ENCODE measurements at regions not wholly inside any gene's neighbourhood (a gene's known extent, or its start where the extent isn't known, plus 50 kb on each side); places are given as distances from the start of the nearest gene placed in this dataset.

DNA sequence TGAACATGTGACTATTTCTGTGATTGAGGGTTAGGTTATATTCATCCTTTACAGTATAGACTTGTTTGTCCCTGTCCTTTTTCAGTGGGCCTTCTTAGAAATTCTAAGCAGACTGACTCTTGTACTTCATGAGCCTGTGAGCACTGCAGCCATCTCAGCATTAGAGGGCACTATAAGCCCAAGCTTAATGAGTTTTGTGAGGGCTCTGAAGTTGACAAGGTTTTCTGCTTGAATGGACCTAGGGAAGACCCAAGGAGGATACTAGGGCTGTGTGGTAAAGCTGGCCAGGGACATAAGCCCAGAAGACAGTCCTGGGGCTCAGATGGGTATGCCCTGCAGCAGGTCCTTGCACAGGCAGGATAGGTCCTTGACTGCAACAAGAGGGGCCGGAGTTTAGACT, 126.5 kb downstream of the MRPS30 start:
- H3K27ac Mint-ChIP-seq (ENCODE audit: low read depth, unreplicated experiment), result no peak overlapping the region
- no peaks in the 10 kb centered on the region for H3K27me3 Mint-ChIP-seq (ENCODE audit: insufficient read depth, unreplicated experiment)
- TF ChIP-seq, protein P1, sequence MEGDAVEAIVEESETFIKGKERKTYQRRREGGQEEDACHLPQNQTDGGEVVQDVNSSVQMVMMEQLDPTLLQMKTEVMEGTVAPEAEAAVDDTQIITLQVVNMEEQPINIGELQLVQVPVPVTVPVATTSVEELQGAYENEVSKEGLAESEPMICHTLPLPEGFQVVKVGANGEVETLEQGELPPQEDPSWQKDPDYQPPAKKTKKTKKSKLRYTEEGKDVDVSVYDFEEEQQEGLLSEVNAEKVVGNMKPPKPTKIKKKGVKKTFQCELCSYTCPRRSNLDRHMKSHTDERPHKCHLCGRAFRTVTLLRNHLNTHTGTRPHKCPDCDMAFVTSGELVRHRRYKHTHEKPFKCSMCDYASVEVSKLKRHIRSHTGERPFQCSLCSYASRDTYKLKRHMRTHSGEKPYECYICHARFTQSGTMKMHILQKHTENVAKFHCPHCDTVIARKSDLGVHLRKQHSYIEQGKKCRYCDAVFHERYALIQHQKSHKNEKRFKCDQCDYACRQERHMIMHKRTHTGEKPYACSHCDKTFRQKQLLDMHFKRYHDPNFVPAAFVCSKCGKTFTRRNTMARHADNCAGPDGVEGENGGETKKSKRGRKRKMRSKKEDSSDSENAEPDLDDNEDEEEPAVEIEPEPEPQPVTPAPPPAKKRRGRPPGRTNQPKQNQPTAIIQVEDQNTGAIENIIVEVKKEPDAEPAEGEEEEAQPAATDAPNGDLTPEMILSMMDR (IDR thresholded peaks at IDR 0.05; ENCODE audit: unreplicated experiment), result peak; percentile 30
- BruUV-seq (replicated peaks), result no TSS peak
- ChIA-PET CTCF (interaction anchor here (0.6 to 1.9 kb wide), 7 partner anchors 11 to 839 kb away, joined by 3 to 6 read pairs (median 3); no protein-coding TSS in a partner anchor), POLR2A (interaction anchor here (0.7 kb wide), 1 partner anchor 830 kb away, joined by 3 read pairs; no protein-coding TSS in a partner anchor)
- intact Hi-C loops (cut with micrococcal nuclease), result no loop called here
- peaks cover 12% of the 10 kb centered on the region for H3K9me3 Mint-ChIP-seq (ENCODE audit: unreplicated experiment)
- no peak overlapping the region for H3K4me3 Mint-ChIP-seq (ENCODE audit: unreplicated experiment)
- peaks cover 4% of the 10 kb centered on the region for H3K36me3 Mint-ChIP-seq (ENCODE audit: insufficient read depth, unreplicated experiment)
- DNase-seq (ENCODE audit: unreplicated experiment), result peak; percentile 42
- H3K4me1 Mint-ChIP-seq (ENCODE audit: insufficient read depth, unreplicated experiment), result peaks cover 8% of the 10 kb centered on the region

DNA sequence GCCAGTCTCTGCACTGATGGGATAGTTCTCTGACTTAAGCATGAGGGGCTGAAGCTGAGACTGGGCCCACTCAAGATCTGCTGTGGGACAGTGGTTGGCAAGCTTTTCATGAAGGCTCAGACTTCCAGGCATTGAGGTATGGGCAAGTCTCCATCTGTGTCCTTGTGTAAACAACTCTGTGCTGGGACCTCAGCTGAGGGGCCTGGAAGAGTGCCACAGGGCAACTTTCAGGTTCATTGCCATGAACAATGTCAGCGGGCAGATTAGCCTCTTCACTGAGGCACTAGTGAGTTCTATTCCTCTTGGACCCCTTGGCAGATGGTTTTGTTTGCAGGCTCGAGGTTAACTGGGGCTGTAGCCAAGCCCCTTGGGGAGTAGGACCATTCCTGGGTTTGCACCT, 127.1 kb downstream of the MRPS30 start:
- POLR2A ChIA-PET, result no interaction called here
- CTCF ChIA-PET, result interaction anchor here (0.6 to 1.9 kb wide), 4 partner anchors 17 to 838 kb away, joined by 3 to 6 read pairs (median 4); no protein-coding TSS in a partner anchor
- intact Hi-C loops (cut with micrococcal nuclease), result no loop called here
- Mint-ChIP-seq H3K36me3 (ENCODE audit: insufficient read depth, unreplicated experiment) (peaks cover 4% of the 10 kb centered on the region), H3K9me3 (ENCODE audit: unreplicated experiment) (peaks cover 12% of the 10 kb centered on the region), H3K27me3 (ENCODE audit: insufficient read depth, unreplicated experiment) (no peaks in the 10 kb centered on the region), H3K4me1 (ENCODE audit: insufficient read depth, unreplicated experiment) (peaks cover 8% of the 10 kb centered on the region), H3K27ac (ENCODE audit: low read depth, unreplicated experiment) (no peak overlapping the region), H3K4me3 (ENCODE audit: unreplicated experiment) (no peak overlapping the region)
- DNase-seq (ENCODE audit: unreplicated experiment), result no peak
- no TSS peak for BruUV-seq (replicated peaks)
- TF ChIP-seq, protein P1 (IDR thresholded peaks at IDR 0.05; ENCODE audit: unreplicated experiment), result no peak

DNA sequence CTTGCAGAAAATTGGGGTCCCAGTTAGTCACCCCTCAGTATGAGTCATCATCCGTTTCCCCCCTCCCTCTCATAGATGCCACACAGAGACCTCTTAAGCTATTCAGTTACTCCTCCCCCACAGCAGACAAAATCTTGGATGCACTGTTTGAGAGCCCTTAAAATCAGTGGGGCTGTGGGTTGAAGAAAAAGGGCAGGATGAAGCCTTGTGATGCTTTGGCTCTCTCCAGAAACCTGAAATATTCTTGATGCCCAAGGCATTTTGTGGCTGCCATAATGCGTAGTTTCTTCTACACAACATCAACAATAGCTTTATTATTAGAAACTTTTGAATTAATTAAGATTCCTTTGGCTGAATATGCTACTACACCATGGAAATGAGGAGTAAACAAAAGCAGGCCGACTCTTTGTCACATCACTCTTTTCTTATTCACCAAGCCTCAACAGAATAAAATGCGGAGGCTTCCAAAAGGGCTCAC, 133.8 kb downstream of the MRPS30 start:
- intact Hi-C loops (cut with micrococcal nuclease), result no loop called here
- ChIA-PET CTCF (interaction anchor here (0.6 to 2.5 kb wide), 3 partner anchors 10 to 96 kb away, joined by 3 to 11 read pairs (median 3); no protein-coding TSS in a partner anchor), POLR2A (interaction anchor here (1.1 kb wide), 1 partner anchor 67 kb away, joined by 3 read pairs; no protein-coding TSS in a partner anchor)
- H3K9me3 Mint-ChIP-seq (ENCODE audit: unreplicated experiment), result peaks cover 7% of the 10 kb centered on the region
- BruUV-seq (replicated peaks), result no TSS peak
- TF ChIP-seq, protein P1 (IDR thresholded peaks at IDR 0.05; ENCODE audit: unreplicated experiment), result no peak
- H3K4me3 Mint-ChIP-seq (ENCODE audit: unreplicated experiment), result no peak overlapping the region
- H3K4me1 Mint-ChIP-seq (ENCODE audit: insufficient read depth, unreplicated experiment), result peaks cover 14% of the 10 kb centered on the region
- peaks cover 4% of the 10 kb centered on the region for H3K36me3 Mint-ChIP-seq (ENCODE audit: insufficient read depth, unreplicated experiment)
- H3K27me3 Mint-ChIP-seq (ENCODE audit: insufficient read depth, unreplicated experiment), result no peaks in the 10 kb centered on the region
- no peak overlapping the region for H3K27ac Mint-ChIP-seq (ENCODE audit: low read depth, unreplicated experiment)
- no peak for DNase-seq (ENCODE audit: unreplicated experiment)

DNA sequence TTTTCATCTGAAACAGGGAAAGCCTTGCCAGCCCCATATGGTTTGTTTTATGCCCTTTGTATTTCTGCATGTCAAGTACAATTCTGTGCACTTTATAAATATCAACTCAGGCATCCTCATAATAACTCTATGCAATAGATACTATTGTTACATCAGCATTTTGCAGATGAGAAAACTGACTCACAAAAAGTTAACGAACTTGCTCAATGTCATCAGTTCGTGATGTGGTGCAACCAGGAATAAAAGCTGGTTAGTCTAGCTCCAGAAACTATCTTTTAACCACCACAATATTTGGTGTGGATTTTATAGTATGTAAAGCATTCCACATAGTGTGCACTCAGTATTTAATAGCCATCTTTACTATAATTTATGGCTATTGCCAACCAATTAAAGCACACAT, 134.9 kb downstream of the MRPS30 start:
- H3K27ac Mint-ChIP-seq (ENCODE audit: low read depth, unreplicated experiment), result peak overlapping the region; percentile 46
- H3K9me3 Mint-ChIP-seq (ENCODE audit: unreplicated experiment), result peaks cover 7% of the 10 kb centered on the region
- peaks cover 4% of the 10 kb centered on the region for H3K36me3 Mint-ChIP-seq (ENCODE audit: insufficient read depth, unreplicated experiment)
- CTCF ChIA-PET, result interaction anchor here (1.3 to 2.5 kb wide), 2 partner anchors 9 to 95 kb away, joined by 3 to 11 read pairs; no protein-coding TSS in a partner anchor
- no peak overlapping the region for H3K4me3 Mint-ChIP-seq (ENCODE audit: unreplicated experiment)
- POLR2A ChIA-PET, result interaction anchor here (1.1 kb wide), 1 partner anchor 68 kb away, joined by 3 read pairs; no protein-coding TSS in a partner anchor
- DNase-seq (ENCODE audit: unreplicated experiment), result peak; percentile 31
- intact Hi-C loops (cut with micrococcal nuclease), result no loop called here
- no TSS peak for BruUV-seq (replicated peaks)
- H3K4me1 Mint-ChIP-seq (ENCODE audit: insufficient read depth, unreplicated experiment), result peaks cover 14% of the 10 kb centered on the region
- TF ChIP-seq, protein P1 (IDR thresholded peaks at IDR 0.05; ENCODE audit: unreplicated experiment), result no peak
- no peaks in the 10 kb centered on the region for H3K27me3 Mint-ChIP-seq (ENCODE audit: insufficient read depth, unreplicated experiment)

Data from MCF 10A (cell line).